NCI-H1417 (cell line): ENCODE measurements at regions not wholly inside any gene's neighbourhood (a gene's known extent, or its start where the extent isn't known, plus 50 kb on each side); places are given as distances from the start of the nearest gene placed in this dataset.

ENCODE experiments used
- DNase-seq, 3 experiments: peaks; one replicate each; lab custom pipeline; 2025; lab: John Stamatoyannopoulos, UW

GRCh38 chr2:181243319-181243718, 213.9 kb upstream of the ITGA4 start:
- DNase-seq = no peak

GRCh38 chr2:181250691-181251090, 206.5 kb upstream of the ITGA4 start:
- no peak for DNase-seq

GRCh38 chr2:181252262-181253148, 204.7 kb upstream of the ITGA4 start:
- peak in 1 of 3 experiments; percentile 19 for DNase-seq

- no peak for DNase-seq
Measured at GRCh38 chr2:181253438-181253837, 203.7 kb upstream of the ITGA4 start.

DNA sequence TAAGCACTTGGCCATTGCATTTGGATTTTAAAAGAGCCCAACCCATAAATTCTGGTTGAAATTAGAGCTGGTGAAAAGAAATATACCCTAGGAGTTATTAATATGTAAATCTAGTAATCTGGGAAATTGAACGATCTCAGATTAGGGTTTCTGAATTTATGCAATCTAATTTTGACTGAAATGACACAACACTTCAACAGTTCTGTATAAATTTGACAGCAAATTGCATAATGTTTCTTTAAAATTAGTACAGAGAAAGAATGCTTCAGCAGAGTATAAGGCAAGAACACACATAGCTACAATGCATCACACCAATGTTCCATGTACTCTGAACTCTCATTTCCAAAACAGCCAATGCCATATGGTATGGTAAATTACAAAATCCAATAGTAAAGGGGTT, 201.5 kb upstream of the ITGA4 start:
- DNase-seq = no peak

DNA sequence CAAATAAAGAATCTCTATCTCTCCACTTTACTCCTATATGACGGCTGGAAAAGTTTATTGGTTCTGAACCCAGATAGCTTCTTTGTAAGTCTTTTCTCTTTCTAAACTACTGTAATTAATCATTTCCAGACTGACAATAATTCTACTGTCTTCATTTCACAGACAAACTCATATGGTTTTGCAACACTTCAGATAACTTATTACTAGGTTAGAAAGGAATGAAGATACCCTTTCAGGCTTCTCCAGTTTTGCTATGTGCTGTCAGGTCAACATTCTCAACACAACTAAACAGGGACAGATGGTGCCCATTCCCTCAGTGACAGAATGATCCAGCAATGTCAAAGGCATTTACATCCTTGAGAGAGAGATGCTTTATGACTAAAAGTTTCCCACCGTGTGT, 198.5 kb upstream of the ITGA4 start:
- no peak for DNase-seq

DNA sequence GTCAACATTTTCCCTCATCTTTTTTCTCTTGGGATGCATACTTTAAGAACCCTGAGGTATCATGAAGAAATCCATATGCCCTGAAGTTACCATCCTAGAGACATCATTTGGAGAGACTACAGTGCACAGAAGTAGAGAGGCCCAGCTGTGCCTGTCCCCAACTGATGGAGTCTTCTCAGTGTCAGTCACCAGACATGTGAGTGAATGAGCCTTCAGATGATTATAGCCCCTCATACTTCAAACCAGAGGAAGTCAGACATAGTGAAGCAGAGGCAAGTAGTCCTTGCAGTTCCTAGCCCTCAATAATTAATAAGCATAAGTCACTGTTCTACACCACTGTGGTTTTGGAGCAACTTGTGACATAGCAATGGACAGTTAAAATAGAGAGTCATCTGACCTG, 194.4 kb upstream of the ITGA4 start:
- no peak for DNase-seq

DNA sequence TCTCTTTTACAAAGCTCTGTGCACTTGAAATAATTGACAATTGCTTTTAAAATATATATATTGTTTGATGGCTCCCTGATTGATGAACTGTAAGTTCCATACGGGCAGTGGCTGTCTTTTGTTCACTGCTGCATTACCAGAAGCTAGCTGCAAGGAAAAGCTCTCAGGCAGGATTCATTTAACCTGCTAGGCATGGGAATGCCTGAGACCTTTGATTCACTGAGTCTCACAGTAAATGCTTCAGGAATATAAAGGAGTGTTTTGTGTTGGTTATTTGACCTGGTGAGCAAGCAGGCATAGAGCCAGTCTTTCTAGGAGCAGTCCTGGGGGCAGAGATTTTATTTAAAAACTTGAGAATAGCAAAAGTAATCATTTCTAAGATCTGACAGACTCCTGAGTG, 193.2 kb upstream of the ITGA4 start:
- DNase-seq = peak in 1 of 3 experiments; percentile 26

DNA sequence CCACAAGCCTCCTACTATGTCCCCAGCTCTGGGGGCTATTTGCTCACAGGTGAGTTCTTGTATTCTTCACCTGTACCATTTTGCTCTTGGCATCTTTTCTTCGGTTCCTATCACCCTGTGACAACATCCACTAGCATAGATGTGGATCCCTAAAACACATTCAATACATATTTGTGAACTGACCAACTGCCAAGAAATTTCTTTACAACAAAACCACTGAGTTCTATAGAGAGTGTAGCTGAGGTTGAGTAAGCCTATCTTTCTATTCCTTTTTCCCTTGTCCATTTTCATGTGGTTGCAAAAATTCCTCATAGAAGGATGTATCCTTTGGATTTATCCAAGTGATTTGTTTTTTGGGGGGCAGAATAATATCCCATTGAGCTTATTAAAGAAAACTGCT, 192.7 kb upstream of the ITGA4 start:
- DNase-seq = no peak

GRCh38 chr2:181266614-181267013, 190.6 kb upstream of the ITGA4 start:
- no peak for DNase-seq

- no peak for DNase-seq
Measured at GRCh38 chr2:181268174-181268867, 188.9 kb upstream of the ITGA4 start.

DNA sequence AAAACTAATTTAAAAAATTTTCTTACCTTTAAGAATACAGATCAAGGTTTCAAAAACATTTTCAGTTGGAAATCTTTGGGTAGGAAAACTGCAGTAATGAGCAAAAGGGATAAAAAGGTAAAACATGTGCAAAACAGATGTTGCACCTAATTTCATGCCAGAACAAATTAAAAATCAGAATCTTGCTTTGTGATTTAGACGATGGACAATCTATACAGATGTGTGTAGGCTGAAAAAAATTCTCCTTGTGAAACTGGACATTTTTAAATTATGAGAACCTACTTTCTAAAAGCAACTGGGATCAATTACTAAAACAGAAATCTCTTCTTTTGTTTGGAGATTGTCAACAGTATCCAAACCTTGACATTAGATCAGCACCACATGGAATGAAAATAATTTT, 183.2 kb upstream of the ITGA4 start:
- DNase-seq = no peak

DNA sequence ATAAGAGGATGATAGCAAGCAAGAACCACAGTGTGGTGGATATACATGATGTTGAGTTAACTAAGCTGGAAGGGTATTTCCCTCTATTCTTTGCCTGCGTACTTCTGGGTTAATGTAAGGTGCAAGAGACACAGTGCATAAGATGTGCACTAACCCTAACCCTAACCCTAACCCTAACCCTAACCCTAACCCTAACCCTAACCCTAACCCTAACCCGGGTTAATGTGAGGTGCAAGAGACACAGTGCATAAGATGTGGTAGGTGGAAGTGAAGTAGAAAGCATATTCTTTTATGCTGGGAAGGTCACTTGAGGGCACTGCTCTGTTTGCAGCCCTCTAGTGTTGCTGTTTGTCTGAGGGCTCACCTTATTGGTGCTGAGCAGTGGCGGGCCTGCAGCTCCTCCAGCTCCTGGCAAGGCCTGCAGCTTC, 181.5 kb upstream of the ITGA4 start:
- DNase-seq = no peak

DNA sequence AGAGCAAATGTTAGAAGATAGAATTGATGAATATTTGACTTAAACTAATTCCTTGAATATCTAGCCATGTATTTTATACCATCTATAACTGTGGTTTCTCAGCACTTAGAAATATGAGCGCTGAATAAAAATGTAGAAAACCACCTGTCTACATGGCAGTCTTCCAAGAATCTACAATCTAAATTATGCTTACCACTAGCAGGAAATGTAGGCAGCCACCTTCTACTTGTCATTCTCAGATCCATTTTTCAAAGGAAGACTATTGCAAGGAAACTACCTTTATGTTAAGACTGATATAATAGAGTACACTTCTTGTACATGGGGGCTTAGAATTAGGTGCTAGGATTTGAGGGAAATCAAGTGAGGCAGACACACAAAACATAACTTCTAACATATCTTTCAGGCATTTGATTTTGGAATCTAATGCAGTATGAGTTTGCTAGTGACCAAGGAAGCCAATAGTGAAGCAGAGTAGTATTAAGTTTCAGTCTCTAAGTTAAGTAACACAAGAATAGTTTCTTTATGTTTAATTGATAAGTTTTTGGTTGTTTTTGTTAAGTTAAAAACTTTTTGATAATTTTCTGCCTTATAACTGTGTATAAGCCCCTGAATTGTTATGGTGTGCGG, 175.9 kb upstream of the ITGA4 start:
- DNase-seq = peak in 2 of 3 experiments; percentile 20 to 62

DNA sequence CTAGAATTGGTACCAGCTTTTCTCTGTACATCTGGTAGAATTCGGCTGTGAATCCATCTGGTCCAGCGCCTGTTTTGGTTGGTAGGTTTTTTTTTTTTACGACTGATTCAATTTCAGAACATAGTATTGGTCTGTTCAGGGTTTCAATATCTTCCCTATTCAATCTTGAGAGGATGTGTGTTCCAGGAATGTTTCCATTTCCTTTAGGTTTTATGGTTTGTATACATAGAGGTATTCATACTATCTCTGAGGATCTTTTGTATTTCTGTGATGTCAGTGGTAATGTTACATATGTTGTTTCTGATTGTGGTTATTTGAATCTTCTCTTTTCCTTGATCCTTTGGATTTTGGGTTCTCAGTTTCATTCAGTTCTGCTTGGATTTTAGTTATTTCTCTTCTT, 172.1 kb upstream of the ITGA4 start:
- DNase-seq = no peak

DNA sequence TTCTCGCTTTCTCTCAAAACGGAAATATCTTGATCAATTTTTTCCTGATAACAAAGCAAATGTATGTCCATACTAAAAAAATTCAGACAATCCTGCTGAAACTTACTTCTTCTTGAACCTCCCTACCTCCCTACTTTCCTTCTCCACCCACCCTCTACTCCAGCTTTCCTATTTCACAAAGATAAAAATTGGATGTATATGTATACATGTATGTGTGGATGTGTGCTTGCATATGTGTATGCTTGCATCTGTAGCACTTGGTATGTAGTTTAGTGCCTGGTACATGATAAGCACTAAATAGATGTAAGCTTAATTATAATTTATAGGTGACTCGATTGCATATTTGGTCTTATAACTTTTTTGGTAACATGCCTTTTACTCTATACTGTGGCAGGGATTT, 167.5 kb upstream of the ITGA4 start:
- DNase-seq = peak in 1 of 3 experiments; percentile 38

DNA sequence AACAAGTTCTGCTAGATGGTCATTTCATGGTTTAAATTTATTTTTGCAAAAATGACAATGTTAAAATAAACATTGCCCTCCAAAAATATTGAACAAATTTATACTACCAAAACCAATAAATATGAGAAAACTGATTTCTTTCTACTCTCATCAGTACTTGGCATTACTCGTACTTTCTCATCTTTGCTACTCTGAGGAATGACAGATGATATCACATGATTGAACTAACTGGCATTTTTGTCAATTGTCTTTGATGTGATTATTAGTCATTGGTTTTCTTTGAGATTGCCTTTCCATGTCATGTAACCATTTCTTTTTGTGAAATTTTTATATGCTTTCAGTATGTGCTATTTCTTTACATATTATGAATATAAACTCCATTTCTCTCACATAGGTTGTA, 167.0 kb upstream of the ITGA4 start:
- DNase-seq = no peak

DNA sequence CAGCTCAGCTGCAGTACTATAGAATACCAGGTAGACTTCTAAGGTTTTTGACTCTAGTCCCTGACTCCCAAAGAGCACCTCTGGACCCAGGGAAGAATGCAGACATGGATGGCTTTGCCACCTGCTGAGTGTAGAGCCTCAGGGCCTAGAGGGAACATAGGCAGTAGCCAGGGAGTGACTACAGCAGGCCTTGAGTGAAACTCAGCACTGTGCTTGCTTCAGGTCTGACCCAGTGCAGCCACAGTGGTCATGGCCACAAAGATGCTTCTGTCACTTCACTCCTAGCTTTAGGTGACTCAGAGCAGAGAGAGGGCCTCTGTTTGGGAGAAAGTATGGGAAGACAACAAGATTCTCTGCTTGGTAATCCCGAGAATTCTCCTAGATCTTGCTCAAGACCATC, 162.2 kb upstream of the ITGA4 start:
- no peak for DNase-seq

GRCh38 chr2:181300600-181301291, 156.4 kb upstream of the ITGA4 start:
- DNase-seq = no peak

DNA sequence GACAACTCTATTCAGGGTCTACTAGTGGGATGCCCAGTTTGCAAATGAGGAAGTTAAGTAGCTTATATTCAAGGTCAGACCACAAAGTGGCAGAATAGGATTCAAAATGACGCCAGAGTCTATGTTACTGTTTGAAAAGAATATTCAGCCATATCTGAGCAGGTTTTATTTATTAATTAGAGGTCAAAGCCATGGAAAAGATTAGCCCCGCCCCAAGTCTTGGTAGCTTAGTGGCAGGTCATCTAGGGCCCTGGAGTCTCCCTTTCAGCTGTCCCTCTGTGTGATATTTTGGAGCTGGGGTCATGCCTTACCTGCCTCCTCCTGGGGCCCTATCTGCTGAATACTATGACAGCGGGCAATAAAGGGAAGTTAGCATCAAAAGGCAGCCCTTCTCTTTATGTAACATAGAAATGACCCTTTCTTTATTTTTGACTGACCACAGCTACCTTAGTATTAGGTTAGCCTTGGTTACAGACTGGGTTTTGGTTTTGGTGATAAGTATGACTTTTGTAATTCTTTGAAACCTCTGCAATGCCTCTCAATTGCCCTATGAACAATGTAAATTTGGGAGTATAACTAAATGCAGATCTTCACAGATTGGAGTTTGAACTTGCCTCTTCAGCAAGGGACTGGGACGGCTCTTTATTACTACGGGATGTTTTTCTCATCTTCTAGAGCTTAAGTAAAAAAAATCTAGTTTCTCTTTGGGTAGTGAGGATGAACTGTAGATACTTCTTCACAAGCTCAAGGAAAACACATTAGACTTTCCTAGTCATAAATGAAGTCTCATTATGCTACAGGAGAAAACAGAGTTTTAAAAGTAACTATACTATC, 153.0 kb upstream of the ITGA4 start:
- no peak for DNase-seq
